ENCODE measurements at regions not wholly inside any gene's neighbourhood (a gene's known extent, or its start where the extent isn't known, plus 50 kb on each side); places are given as distances from the start of the nearest gene placed in this dataset.

DNA sequence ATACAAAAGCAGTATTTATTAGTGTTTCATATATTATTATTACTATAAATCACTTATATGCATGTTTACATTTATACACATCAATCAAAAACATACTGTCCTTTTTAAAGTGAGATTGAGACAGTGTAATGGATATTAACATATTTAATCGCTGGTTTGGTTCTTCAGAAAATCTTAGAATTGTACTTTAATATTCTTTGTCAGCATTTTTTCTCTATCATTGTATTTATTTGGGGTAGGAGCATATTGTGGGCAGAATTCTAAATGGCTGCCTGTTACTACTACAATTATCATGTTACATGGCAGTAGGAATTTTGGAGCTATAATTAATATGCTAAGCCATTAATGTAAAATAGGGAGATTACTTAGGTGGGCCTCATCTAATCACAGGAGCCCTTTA lies 722.6 kb downstream of the TLR4 start:
- no peak overlapping the region for H3K4me3 Mint-ChIP-seq
- TF ChIP-seq JUN (CRISPR knock-in tag; IDR thresholded peaks at IDR 0.05) (no peak), ZNF219 (CRISPR knock-in tag; IDR thresholded peaks at IDR 0.05; ENCODE audit: borderline replicate concordance) (no peak)
- TF ChIP-seq, protein P1, sequence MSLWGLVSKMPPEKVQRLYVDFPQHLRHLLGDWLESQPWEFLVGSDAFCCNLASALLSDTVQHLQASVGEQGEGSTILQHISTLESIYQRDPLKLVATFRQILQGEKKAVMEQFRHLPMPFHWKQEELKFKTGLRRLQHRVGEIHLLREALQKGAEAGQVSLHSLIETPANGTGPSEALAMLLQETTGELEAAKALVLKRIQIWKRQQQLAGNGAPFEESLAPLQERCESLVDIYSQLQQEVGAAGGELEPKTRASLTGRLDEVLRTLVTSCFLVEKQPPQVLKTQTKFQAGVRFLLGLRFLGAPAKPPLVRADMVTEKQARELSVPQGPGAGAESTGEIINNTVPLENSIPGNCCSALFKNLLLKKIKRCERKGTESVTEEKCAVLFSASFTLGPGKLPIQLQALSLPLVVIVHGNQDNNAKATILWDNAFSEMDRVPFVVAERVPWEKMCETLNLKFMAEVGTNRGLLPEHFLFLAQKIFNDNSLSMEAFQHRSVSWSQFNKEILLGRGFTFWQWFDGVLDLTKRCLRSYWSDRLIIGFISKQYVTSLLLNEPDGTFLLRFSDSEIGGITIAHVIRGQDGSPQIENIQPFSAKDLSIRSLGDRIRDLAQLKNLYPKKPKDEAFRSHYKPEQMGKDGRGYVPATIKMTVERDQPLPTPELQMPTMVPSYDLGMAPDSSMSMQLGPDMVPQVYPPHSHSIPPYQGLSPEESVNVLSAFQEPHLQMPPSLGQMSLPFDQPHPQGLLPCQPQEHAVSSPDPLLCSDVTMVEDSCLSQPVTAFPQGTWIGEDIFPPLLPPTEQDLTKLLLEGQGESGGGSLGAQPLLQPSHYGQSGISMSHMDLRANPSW (CRISPR knock-in tag; conservative IDR thresholded peaks at IDR 0.05; ENCODE audit: low read depth), result no peak
- TF ChIP-seq, protein P2, sequence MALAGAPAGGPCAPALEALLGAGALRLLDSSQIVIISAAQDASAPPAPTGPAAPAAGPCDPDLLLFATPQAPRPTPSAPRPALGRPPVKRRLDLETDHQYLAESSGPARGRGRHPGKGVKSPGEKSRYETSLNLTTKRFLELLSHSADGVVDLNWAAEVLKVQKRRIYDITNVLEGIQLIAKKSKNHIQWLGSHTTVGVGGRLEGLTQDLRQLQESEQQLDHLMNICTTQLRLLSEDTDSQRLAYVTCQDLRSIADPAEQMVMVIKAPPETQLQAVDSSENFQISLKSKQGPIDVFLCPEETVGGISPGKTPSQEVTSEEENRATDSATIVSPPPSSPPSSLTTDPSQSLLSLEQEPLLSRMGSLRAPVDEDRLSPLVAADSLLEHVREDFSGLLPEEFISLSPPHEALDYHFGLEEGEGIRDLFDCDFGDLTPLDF (CRISPR knock-in tag; IDR thresholded peaks at IDR 0.05), result no peak
- DNase-seq (ENCODE audit: low spot score) (no peak), ATAC-seq (no peak)
- no peaks in the 10 kb centered on the region for H3K36me3 Mint-ChIP-seq
- H3K4me1 Mint-ChIP-seq, result no peaks in the 10 kb centered on the region
- no peaks in the 10 kb centered on the region for H3K9me3 Mint-ChIP-seq
- H3K27me3 Mint-ChIP-seq (ENCODE audit: low read depth), result no peaks in the 10 kb centered on the region
- ChIA-PET POLR2A (no interaction called here), CTCF (no interaction called here)
- H3K27ac Mint-ChIP-seq, result no peak overlapping the region

DNA sequence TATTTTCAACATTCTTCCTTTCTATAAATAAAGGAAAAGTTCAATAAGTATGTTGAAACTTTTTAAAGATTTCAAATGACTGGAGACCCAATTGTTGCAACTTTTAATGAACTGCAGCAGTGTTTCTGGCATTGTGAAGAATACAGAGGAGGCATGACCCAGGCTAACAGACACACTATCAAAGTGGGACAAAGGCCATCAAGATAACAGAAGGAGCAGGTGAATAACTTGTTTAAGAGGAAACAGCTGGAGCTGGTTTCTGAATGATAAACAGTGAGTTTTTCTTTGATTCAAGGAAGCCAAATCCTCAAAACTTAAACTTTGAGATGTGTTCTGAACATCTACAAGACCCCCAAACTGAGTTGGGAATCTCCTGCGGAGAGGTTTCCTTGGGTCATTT lies 734.6 kb downstream of the TLR4 start:
- Mint-ChIP-seq H3K4me1 (no peaks in the 10 kb centered on the region), H3K9me3 (no peaks in the 10 kb centered on the region), H3K36me3 (no peaks in the 10 kb centered on the region), H3K27me3 (ENCODE audit: low read depth) (no peaks in the 10 kb centered on the region), H3K27ac (no peak overlapping the region), H3K4me3 (no peak overlapping the region)
- ATAC-seq, result no peak
- DNase-seq (ENCODE audit: low spot score), result no peak
- CTCF ChIA-PET, result no interaction called here
- TF ChIP-seq ELF4 (CRISPR knock-in tag; IDR thresholded peaks at IDR 0.05; ENCODE audit: low read depth) (no peak), EMX1 (CRISPR knock-in tag; IDR thresholded peaks at IDR 0.05) (no peak), TEAD1 (CRISPR knock-in tag; IDR thresholded peaks at IDR 0.05) (no peak), ZBTB21 (CRISPR knock-in tag; IDR thresholded peaks at IDR 0.05; ENCODE audit: borderline replicate concordance) (no peak)
- TF ChIP-seq, protein P3, sequence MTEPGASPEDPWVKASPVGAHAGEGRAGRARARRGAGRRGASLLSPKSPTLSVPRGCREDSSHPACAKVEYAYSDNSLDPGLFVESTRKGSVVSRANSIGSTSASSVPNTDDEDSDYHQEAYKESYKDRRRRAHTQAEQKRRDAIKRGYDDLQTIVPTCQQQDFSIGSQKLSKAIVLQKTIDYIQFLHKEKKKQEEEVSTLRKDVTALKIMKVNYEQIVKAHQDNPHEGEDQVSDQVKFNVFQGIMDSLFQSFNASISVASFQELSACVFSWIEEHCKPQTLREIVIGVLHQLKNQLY (CRISPR knock-in tag; IDR thresholded peaks at IDR 0.05), result no peak
- TF ChIP-seq, protein P4, sequence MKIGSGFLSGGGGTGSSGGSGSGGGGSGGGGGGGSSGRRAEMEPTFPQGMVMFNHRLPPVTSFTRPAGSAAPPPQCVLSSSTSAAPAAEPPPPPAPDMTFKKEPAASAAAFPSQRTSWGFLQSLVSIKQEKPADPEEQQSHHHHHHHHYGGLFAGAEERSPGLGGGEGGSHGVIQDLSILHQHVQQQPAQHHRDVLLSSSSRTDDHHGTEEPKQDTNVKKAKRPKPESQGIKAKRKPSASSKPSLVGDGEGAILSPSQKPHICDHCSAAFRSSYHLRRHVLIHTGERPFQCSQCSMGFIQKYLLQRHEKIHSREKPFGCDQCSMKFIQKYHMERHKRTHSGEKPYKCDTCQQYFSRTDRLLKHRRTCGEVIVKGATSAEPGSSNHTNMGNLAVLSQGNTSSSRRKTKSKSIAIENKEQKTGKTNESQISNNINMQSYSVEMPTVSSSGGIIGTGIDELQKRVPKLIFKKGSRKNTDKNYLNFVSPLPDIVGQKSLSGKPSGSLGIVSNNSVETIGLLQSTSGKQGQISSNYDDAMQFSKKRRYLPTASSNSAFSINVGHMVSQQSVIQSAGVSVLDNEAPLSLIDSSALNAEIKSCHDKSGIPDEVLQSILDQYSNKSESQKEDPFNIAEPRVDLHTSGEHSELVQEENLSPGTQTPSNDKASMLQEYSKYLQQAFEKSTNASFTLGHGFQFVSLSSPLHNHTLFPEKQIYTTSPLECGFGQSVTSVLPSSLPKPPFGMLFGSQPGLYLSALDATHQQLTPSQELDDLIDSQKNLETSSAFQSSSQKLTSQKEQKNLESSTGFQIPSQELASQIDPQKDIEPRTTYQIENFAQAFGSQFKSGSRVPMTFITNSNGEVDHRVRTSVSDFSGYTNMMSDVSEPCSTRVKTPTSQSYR (CRISPR knock-in tag; IDR thresholded peaks at IDR 0.05), result no peak
- POLR2A ChIA-PET, result no interaction called here

DNA sequence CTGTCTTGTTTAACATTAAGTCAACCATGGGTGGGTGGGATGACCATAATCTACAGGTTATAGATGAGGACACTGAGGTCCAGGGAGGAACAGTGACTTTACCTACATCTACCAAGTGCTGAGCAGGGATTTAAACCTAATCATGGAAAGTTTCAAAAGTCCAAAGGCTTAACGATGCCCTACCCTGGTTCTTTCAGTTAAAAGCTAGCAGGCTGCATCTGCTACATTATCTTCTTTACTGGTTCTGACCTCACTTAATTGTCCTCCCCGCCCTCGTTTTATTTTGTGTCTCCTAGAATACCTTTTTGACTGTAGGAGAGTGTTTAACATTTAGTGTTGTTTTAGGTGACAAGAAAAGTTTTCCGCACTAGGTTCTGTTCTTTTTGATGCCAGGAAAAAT lies 735.2 kb downstream of the TLR4 start:
- Mint-ChIP-seq H3K36me3 (no peaks in the 10 kb centered on the region), H3K4me1 (no peaks in the 10 kb centered on the region), H3K27ac (no peak overlapping the region), H3K27me3 (ENCODE audit: low read depth) (no peaks in the 10 kb centered on the region), H3K4me3 (no peak overlapping the region), H3K9me3 (no peaks in the 10 kb centered on the region)
- no peak for DNase-seq (ENCODE audit: low spot score)
- ChIA-PET CTCF (no interaction called here), POLR2A (interaction anchor here (0.6 kb wide), 1 partner anchor 89 kb away, joined by 3 read pairs; no protein-coding TSS in a partner anchor)
- ATAC-seq, result no peak
- TF ChIP-seq, protein P5, sequence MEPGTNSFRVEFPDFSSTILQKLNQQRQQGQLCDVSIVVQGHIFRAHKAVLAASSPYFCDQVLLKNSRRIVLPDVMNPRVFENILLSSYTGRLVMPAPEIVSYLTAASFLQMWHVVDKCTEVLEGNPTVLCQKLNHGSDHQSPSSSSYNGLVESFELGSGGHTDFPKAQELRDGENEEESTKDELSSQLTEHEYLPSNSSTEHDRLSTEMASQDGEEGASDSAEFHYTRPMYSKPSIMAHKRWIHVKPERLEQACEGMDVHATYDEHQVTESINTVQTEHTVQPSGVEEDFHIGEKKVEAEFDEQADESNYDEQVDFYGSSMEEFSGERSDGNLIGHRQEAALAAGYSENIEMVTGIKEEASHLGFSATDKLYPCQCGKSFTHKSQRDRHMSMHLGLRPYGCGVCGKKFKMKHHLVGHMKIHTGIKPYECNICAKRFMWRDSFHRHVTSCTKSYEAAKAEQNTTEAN (CRISPR knock-in tag; IDR thresholded peaks at IDR 0.05), result no peak
- TF ChIP-seq JAZF1 (CRISPR knock-in tag; IDR thresholded peaks at IDR 0.05) (no peak), NFYB (CRISPR knock-in tag; conservative IDR thresholded peaks at IDR 0.05; ENCODE audit: low read depth) (no peak), OVOL2 (CRISPR knock-in tag; IDR thresholded peaks at IDR 0.05; ENCODE audit: borderline replicate concordance) (no peak), NR3C1 (CRISPR knock-in tag; conservative IDR thresholded peaks at IDR 0.05; ENCODE audit: low read depth) (no peak), TCF7 (CRISPR knock-in tag; IDR thresholded peaks at IDR 0.05; ENCODE audit: low read depth) (no peak), SMAD4 (CRISPR knock-in tag; IDR thresholded peaks at IDR 0.05) (no peak), GABPB1 (CRISPR knock-in tag; IDR thresholded peaks at IDR 0.05) (no peak), SP1 (CRISPR knock-in tag; conservative IDR thresholded peaks at IDR 0.05) (no peak)
- TF ChIP-seq, protein P2 (CRISPR knock-in tag; IDR thresholded peaks at IDR 0.05), result no peak
- TF ChIP-seq, protein P6, sequence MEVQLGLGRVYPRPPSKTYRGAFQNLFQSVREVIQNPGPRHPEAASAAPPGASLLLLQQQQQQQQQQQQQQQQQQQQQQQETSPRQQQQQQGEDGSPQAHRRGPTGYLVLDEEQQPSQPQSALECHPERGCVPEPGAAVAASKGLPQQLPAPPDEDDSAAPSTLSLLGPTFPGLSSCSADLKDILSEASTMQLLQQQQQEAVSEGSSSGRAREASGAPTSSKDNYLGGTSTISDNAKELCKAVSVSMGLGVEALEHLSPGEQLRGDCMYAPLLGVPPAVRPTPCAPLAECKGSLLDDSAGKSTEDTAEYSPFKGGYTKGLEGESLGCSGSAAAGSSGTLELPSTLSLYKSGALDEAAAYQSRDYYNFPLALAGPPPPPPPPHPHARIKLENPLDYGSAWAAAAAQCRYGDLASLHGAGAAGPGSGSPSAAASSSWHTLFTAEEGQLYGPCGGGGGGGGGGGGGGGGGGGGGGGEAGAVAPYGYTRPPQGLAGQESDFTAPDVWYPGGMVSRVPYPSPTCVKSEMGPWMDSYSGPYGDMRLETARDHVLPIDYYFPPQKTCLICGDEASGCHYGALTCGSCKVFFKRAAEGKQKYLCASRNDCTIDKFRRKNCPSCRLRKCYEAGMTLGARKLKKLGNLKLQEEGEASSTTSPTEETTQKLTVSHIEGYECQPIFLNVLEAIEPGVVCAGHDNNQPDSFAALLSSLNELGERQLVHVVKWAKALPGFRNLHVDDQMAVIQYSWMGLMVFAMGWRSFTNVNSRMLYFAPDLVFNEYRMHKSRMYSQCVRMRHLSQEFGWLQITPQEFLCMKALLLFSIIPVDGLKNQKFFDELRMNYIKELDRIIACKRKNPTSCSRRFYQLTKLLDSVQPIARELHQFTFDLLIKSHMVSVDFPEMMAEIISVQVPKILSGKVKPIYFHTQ (CRISPR knock-in tag; IDR thresholded peaks at IDR 0.05), result no peak

Measured in WTC11 (cell line).